ENCODE measurements at regions not wholly inside any gene's neighbourhood (a gene's known extent, or its start where the extent isn't known, plus 50 kb on each side); places are given as distances from the start of the nearest gene placed in this dataset.

- Histone ChIP-seq H3K9ac (ENCODE audit: insufficient read depth, low read length, poor library complexity, severe bottlenecking) (no peak overlapping the region), H3K4me1 (ENCODE audit: control insufficient read depth in 1 of 2, insufficient read depth in 2 of 2, low read length in 2 of 2) (peaks cover 0 to 6% of the 10 kb centered on the region in 2 donors), H3K79me2 (ENCODE audit: insufficient read depth, low read length) (no peaks in the 10 kb centered on the region), H3K4me2 (replicated peaks; ENCODE audit: extremely low read depth, low read length, poor library complexity, severe bottlenecking) (no peak overlapping the region), H3K27me3 (ENCODE audit: control insufficient read depth in 2 of 2, insufficient read depth in 2 of 2, low read length in 2 of 2) (no peaks in the 10 kb centered on the region), H4K20me1 (ENCODE audit: insufficient read depth, low read length) (no peaks in the 10 kb centered on the region), H2AFZ (ENCODE audit: insufficient read depth, low read depth, low read length, poor library complexity, severe bottlenecking) (no peak overlapping the region), H3K4me3 (replicated peaks in 1 of 3; ENCODE audit: low read depth in 2 of 3, low read length in 3 of 3) (no peak overlapping the region), H3K27ac (ENCODE audit: low read depth in 1 of 2, low read length in 2 of 2) (no peak overlapping the region), H3K36me3 (replicated peaks in 1 of 2; ENCODE audit: control insufficient read depth in 1 of 2, insufficient read depth in 2 of 2, low read length in 2 of 2) (no peaks in the 10 kb centered on the region), H3K9me3 (replicated peaks in 1 of 2; ENCODE audit: control insufficient read depth in 1 of 2, insufficient read depth in 1 of 2, low read length in 2 of 2) (peaks cover 0 to 3% of the 10 kb centered on the region in 2 donors)
- no CpG with 5 or more reads among the region's 3 CpGs for WGBS (ENCODE audit: insufficient coverage)
- peaks cover 10% of the 10 kb centered on the region for H3K4me1 Mint-ChIP-seq
- intact Hi-C loops (cut with micrococcal nuclease), result no loop called here
- DNase-seq, result no peak
- H3K27me3 Mint-ChIP-seq (ENCODE audit: low read depth in 3 of 3), result peaks cover 0 to 3% (median 0%) of the 10 kb centered on the region in 3 donors
- no peaks in the 10 kb centered on the region for H3K36me3 Mint-ChIP-seq
- H3K27ac Mint-ChIP-seq, result no peak overlapping the region
- peaks cover 0 to 9% (median 3%) of the 10 kb centered on the region in 7 donors for H3K9me3 Mint-ChIP-seq
- no peak overlapping the region for H3K4me3 Mint-ChIP-seq
- no peak for TF ChIP-seq CTCF (IDR thresholded peaks at IDR 0.05)
These were observed 695.4 kb upstream of the ID2 start for GRCh38 chr2:7986431-7986830.

- no peak overlapping the region for H3K9ac ChIP-seq (ENCODE audit: insufficient read depth, low read length, poor library complexity, severe bottlenecking)
- H3K9me3 ChIP-seq (replicated peaks in 1 of 2; ENCODE audit: control insufficient read depth in 1 of 2, insufficient read depth in 1 of 2, low read length in 2 of 2), result no peaks in the 10 kb centered on the region
- peaks cover 10% of the 10 kb centered on the region for H3K4me1 Mint-ChIP-seq
- H3K27me3 Mint-ChIP-seq (ENCODE audit: low read depth in 3 of 3), result peaks cover 0 to 3% (median 0%) of the 10 kb centered on the region in 3 donors
- H4K20me1 ChIP-seq (ENCODE audit: insufficient read depth, low read length), result no peaks in the 10 kb centered on the region
- no peaks in the 10 kb centered on the region for H3K36me3 Mint-ChIP-seq
- H3K4me3 ChIP-seq (replicated peaks in 1 of 3; ENCODE audit: low read depth in 2 of 3, low read length in 3 of 3), result no peak overlapping the region
- DNase-seq, result no peak
- no peak overlapping the region for H3K4me3 Mint-ChIP-seq
- no peak overlapping the region for H2AFZ ChIP-seq (ENCODE audit: insufficient read depth, low read depth, low read length, poor library complexity, severe bottlenecking)
- H3K4me2 ChIP-seq (replicated peaks; ENCODE audit: extremely low read depth, low read length, poor library complexity, severe bottlenecking), result no peak overlapping the region
- TF ChIP-seq CTCF (IDR thresholded peaks at IDR 0.05), result no peak
- no peak overlapping the region for H3K27ac Mint-ChIP-seq
- H3K27ac ChIP-seq (ENCODE audit: low read depth in 1 of 2, low read length in 2 of 2), result no peak overlapping the region
- H3K79me2 ChIP-seq (ENCODE audit: insufficient read depth, low read length), result no peaks in the 10 kb centered on the region
- H3K27me3 ChIP-seq (ENCODE audit: control insufficient read depth in 2 of 2, insufficient read depth in 2 of 2, low read length in 2 of 2), result no peaks in the 10 kb centered on the region
- peaks cover 0 to 2% (median 0%) of the 10 kb centered on the region in 7 donors for H3K9me3 Mint-ChIP-seq
- intact Hi-C loops (cut with micrococcal nuclease), result no loop called here
- no peaks in the 10 kb centered on the region for H3K36me3 ChIP-seq (replicated peaks in 1 of 2; ENCODE audit: control insufficient read depth in 1 of 2, insufficient read depth in 2 of 2, low read length in 2 of 2)
- peaks cover 0 to 6% of the 10 kb centered on the region in 2 donors for H3K4me1 ChIP-seq (ENCODE audit: control insufficient read depth in 1 of 2, insufficient read depth in 2 of 2, low read length in 2 of 2)
These were observed 693.9 kb upstream of the ID2 start for GRCh38 chr2:7987992-7988391.

Data from CD14-positive monocyte (primary cell).